ENCODE measurements at regions not wholly inside any gene's neighbourhood (a gene's known extent, or its start where the extent isn't known, plus 50 kb on each side); places are given as distances from the start of the nearest gene placed in this dataset.

- TF ChIP-seq E2F6 (IDR thresholded peaks at IDR 0.05) (no peak), TAF1 (IDR thresholded peaks at IDR 0.05; ENCODE audit: low read depth, low read length) (no peak), CTCF (IDR thresholded peaks at IDR 0.05; ENCODE audit: control extremely low read depth in 1 of 3, insufficient read depth in 1 of 3, low read depth in 1 of 3, low read length in 3 of 3) (no peak), POLR2AphosphoS5 (IDR thresholded peaks at IDR 0.05; ENCODE audit: low read depth, low read length) (no peak), EP300 (IDR thresholded peaks at IDR 0.05; ENCODE audit: borderline replicate concordance in 1 of 2, low read depth in 2 of 2, low read length in 2 of 2) (no peak), MAX (IDR thresholded peaks at IDR 0.05) (no peak), YY1 (IDR thresholded peaks at IDR 0.05; ENCODE audit: low read depth, low read length) (no peak), SUZ12 (IDR thresholded peaks at IDR 0.05; ENCODE audit: low read length) (no peak), POLR2A (IDR thresholded peaks at IDR 0.05; ENCODE audit: control extremely low read depth in 1 of 2, low read depth in 2 of 2, low read length in 2 of 2) (no peak), TAF7 (optimal IDR thresholded peaks at IDR 0.05; ENCODE audit: borderline replicate concordance, low read depth, low read length) (no peak), CHD7 (IDR thresholded peaks at IDR 0.05; ENCODE audit: insufficient replicate concordance, low read length) (no peak)
These were observed 118.8 kb downstream of the EMX2 start for GRCh38 chr10:117661316-117661715.

Measured in H1 (cell line).